ENCODE measurements at regions not wholly inside any gene's neighbourhood (a gene's known extent, or its start where the extent isn't known, plus 50 kb on each side); places are given as distances from the start of the nearest gene placed in this dataset.

GRCh38 chr4:31918891-31919290, 1198.7 kb downstream of the PCDH7 start:
- TF ChIP-seq CTCF (IDR thresholded peaks at IDR 0.05) (no peak), POLR2A (IDR thresholded peaks at IDR 0.05) (no peak)
